MCF 10A (cell line): ENCODE measurements at regions not wholly inside any gene's neighbourhood (a gene's known extent, or its start where the extent isn't known, plus 50 kb on each side); places are given as distances from the start of the nearest gene placed in this dataset.

Source experiments
- BruUV-seq: library from RNA; stranded (reverse); fragments of 400-500 nt; replicated peaks from 2 replicates; lab custom pipeline; 2021; lab: Mats Ljungman, UMichigan
- CTCF ChIA-PET: fragments of 300-600 bp; sonication (Branson Sonifier 250); formaldehyde crosslinking; extraction: SDS; loops from one replicate; lab custom pipeline; 2021; ENCODE audit warnings: antibody characterized with exemption, inconsistent platforms; lab: Yijun Ruan, JAX
- POLR2A ChIA-PET: fragments of 300-600, 350-650 bp; sonication (Branson Sonifier 250); formaldehyde crosslinking; extraction: SDS; loops from one replicate; lab custom pipeline; 2020; ENCODE audit warnings: antibody characterized with exemption, inconsistent platforms; lab: Yijun Ruan, JAX
- DNase-seq: peaks from one replicate; pipeline ENCODE4 v3.0.0-alpha.2; 2018; ENCODE audit not compliant: unreplicated experiment
- H3K27ac Mint-ChIP-seq: one replicate; pipeline ENCODE4 v1.8.0; 2022; ENCODE audit warnings: mild to moderate bottlenecking, low read depth, mixed read lengths; ENCODE audit not compliant: unreplicated experiment
- H3K27me3 Mint-ChIP-seq: one replicate; pipeline ENCODE4 v1.8.0; 2022; ENCODE audit warnings: mixed read lengths; ENCODE audit not compliant: insufficient read depth, unreplicated experiment
- H3K36me3 Mint-ChIP-seq: one replicate; pipeline ENCODE4 v1.8.0; 2022; ENCODE audit warnings: mild to moderate bottlenecking, moderate library complexity, mixed read lengths; ENCODE audit not compliant: insufficient read depth, unreplicated experiment
- H3K4me1 Mint-ChIP-seq: one replicate; pipeline ENCODE4 v1.8.0; 2022; ENCODE audit warnings: mixed read lengths; ENCODE audit not compliant: insufficient read depth, unreplicated experiment
- H3K4me3 Mint-ChIP-seq: one replicate; pipeline ENCODE4 v1.8.0; 2022; ENCODE audit warnings: mild to moderate bottlenecking, moderate library complexity, mixed read lengths; ENCODE audit not compliant: unreplicated experiment
- H3K9me3 Mint-ChIP-seq: one replicate; pipeline ENCODE4 v1.8.0; 2022; ENCODE audit warnings: mixed read lengths; ENCODE audit not compliant: unreplicated experiment
- intact Hi-C: fragments of 100-400 bp; cut with micrococcal nuclease; formaldehyde crosslinking; loops from 2 replicates; pipeline ENCODE4 v1.14.1; 2022
- TF ChIP-seq, protein P1 (sequence below): fragments of 200-600 bp; IDR thresholded peaks from one replicate; pipeline ENCODE4 v1.8.0; 2022; ENCODE audit warnings: antibody characterized with exemption, mild to moderate bottlenecking; ENCODE audit not compliant: unreplicated experiment

DNA sequence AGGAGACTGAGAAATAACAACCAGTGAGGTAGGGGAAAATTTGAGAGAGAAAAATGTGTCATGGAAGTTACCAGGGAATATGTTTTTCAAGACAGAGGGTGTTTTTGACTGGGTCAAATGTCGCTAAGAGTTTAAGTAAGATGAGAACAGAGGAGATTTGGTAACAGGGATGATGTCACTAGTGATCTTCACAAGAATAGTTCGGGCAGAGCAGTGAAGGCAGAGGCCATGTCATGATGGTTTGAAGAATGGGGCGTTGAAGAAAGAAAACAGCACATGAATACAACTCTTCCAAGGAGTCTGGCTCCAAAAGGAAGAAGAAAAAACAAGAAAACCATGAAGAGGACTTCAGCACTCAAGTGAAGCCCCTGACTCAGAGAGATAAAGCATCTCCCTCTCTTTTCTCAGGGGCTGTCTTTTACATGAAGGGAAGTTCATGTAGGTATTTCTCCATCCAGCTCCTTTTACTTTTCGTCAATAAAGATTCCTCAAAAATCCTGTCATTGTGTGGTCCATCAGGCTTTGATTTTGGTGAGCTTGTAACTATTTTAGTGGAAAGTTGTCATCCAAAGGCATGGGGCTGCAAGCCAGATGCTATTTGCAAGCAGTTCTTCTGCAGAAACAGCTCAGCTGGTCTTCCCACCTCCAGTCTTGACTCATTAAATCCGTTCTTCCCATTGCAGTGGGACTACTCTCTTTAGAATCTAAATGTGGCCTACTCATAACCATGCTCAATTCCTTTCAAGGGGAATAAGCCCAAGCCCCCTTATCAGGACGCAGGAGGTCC, 397.3 kb downstream of the LMX1A start:
- no peaks in the 10 kb centered on the region for H3K36me3 Mint-ChIP-seq

GRCh38 chr1:164953815-164954214, 394.8 kb downstream of the PBX1 start:
- CTCF ChIA-PET: interaction anchor here (0.5 to 1.0 kb wide), 2 partner anchors 61 to 160 kb away, joined by 3 to 4 read pairs; no protein-coding TSS in a partner anchor
- TF ChIP-seq, protein P1, sequence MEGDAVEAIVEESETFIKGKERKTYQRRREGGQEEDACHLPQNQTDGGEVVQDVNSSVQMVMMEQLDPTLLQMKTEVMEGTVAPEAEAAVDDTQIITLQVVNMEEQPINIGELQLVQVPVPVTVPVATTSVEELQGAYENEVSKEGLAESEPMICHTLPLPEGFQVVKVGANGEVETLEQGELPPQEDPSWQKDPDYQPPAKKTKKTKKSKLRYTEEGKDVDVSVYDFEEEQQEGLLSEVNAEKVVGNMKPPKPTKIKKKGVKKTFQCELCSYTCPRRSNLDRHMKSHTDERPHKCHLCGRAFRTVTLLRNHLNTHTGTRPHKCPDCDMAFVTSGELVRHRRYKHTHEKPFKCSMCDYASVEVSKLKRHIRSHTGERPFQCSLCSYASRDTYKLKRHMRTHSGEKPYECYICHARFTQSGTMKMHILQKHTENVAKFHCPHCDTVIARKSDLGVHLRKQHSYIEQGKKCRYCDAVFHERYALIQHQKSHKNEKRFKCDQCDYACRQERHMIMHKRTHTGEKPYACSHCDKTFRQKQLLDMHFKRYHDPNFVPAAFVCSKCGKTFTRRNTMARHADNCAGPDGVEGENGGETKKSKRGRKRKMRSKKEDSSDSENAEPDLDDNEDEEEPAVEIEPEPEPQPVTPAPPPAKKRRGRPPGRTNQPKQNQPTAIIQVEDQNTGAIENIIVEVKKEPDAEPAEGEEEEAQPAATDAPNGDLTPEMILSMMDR: no peak
- H3K27ac Mint-ChIP-seq: no peak overlapping the region
- H3K4me3 Mint-ChIP-seq: no peak overlapping the region
- H3K4me1 Mint-ChIP-seq: no peaks in the 10 kb centered on the region
- H3K27me3 Mint-ChIP-seq: no peaks in the 10 kb centered on the region
- intact Hi-C loops: no loop called here
- H3K9me3 Mint-ChIP-seq: peaks cover 8% of the 10 kb centered on the region
- POLR2A ChIA-PET: no interaction called here
- no TSS peak for BruUV-seq
- DNase-seq: no peak
- H3K36me3 Mint-ChIP-seq: no peaks in the 10 kb centered on the region

More for the DNA sequence above, 397.3 kb downstream of the LMX1A start:
- Mint-ChIP-seq H3K27me3 (no peaks in the 10 kb centered on the region), H3K27ac (no peak overlapping the region), H3K9me3 (peaks cover 11% of the 10 kb centered on the region), H3K4me3 (no peak overlapping the region), H3K4me1 (no peaks in the 10 kb centered on the region)
- POLR2A ChIA-PET: interaction anchor here (0.7 kb wide), 1 partner anchor 732 kb away, joined by 3 read pairs; no protein-coding TSS in a partner anchor
- no peak for DNase-seq
- TF ChIP-seq, protein P1: no peak
- intact Hi-C loops: no loop called here
- no TSS peak for BruUV-seq
- CTCF ChIA-PET: interaction anchor here (1.1 kb wide), 1 partner anchor 1549 kb away, joined by 3 read pairs; no protein-coding TSS in a partner anchor

DNA sequence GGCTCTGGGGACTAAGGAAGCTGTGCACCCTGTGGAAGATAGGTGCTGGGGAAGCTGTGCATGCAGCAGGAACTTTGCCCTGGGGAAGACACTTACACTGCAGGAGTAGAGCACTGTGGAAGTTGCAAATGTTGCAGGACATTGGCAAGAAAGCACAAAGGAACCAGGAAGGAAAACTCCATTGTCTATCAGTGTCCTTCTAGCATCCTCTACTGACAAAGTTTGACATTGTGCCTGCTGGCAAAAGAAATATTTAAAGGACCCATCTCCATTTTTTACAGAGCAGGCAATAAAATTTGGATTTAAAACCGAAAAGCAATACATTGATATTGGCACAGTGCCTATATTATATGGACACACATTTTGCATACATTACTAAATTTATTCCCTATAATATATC, 394.1 kb downstream of the PBX1 start:
- intact Hi-C loops: no loop called here
- POLR2A ChIA-PET: no interaction called here
- Mint-ChIP-seq H3K9me3 (peaks cover 15% of the 10 kb centered on the region), H3K27ac (no peak overlapping the region), H3K4me3 (no peak overlapping the region), H3K27me3 (no peaks in the 10 kb centered on the region), H3K4me1 (no peaks in the 10 kb centered on the region), H3K36me3 (no peaks in the 10 kb centered on the region)
- no peak for DNase-seq
- BruUV-seq: no TSS peak
- CTCF ChIA-PET: interaction anchor here (0.5 to 1.1 kb wide), 4 partner anchors 9 to 320 kb away, joined by 3 to 4 read pairs (median 4); no protein-coding TSS in a partner anchor
- TF ChIP-seq, protein P1: no peak

GRCh38 chr1:164951508-164951907, 392.5 kb downstream of the PBX1 start:
- CTCF ChIA-PET: interaction anchor here (0.6 to 1.5 kb wide), 5 partner anchors 91 to 1445 kb away, joined by 3 to 5 read pairs (median 4); no protein-coding TSS in a partner anchor
- H3K4me1 Mint-ChIP-seq: no peaks in the 10 kb centered on the region

More at GRCh38 chr1:164951508-164951907, 392.5 kb downstream of the PBX1 start:
- TF ChIP-seq, protein P1: no peak
- POLR2A ChIA-PET: interaction anchor here (0.6 kb wide), 1 partner anchor 10 kb away, joined by 3 read pairs; no protein-coding TSS in a partner anchor
- no peak for DNase-seq
- no TSS peak for BruUV-seq
- Mint-ChIP-seq H3K27me3 (no peaks in the 10 kb centered on the region), H3K4me3 (no peak overlapping the region), H3K36me3 (no peaks in the 10 kb centered on the region), H3K9me3 (peaks cover 24% of the 10 kb centered on the region), H3K27ac (no peak overlapping the region)
- intact Hi-C loops: no loop called here
